ENCODE measurements at regions not wholly inside any gene's neighbourhood (a gene's known extent, or its start where the extent isn't known, plus 50 kb on each side); places are given as distances from the start of the nearest gene placed in this dataset.

DNA sequence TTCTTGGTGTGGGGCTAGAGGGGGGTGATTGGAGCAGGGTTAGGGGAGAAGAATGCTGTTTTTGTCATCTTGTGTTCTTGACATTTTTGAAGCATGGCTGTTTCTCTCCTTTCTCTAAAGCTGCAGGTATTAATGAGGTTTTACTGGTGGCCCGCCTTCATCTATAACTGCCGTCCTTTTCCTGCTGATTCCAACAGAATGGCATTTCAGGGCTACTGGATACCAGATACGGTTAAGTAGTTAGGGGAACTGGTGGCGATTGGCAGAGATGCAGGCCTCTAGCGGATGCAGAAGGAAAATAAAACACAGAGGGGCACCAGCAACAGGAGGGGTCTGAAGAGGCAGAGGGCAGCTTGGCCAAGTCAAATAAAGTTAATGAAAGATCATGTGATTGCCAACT is 89.7 kb upstream of the EEF1E1 start:
- no peaks in the 10 kb centered on the region for H3K4me1 ChIP-seq
- no peak overlapping the region for H3K27ac ChIP-seq
- H3K36me3 ChIP-seq, result no peaks in the 10 kb centered on the region
- no peak overlapping the region for H3K4me2 ChIP-seq
- TF ChIP-seq Cebpa-rat (IDR thresholded peaks at IDR 0.05), result no peak
- H3K9ac ChIP-seq, result no peak overlapping the region
- no peak overlapping the region for H3K4me3 ChIP-seq
- no peaks in the 10 kb centered on the region for H3K27me3 ChIP-seq
- H4K20me1 ChIP-seq, result no peaks in the 10 kb centered on the region
- H3K9me3 ChIP-seq (replicated peaks in 1 of 11), result no peaks in the 10 kb centered on the region

DNA sequence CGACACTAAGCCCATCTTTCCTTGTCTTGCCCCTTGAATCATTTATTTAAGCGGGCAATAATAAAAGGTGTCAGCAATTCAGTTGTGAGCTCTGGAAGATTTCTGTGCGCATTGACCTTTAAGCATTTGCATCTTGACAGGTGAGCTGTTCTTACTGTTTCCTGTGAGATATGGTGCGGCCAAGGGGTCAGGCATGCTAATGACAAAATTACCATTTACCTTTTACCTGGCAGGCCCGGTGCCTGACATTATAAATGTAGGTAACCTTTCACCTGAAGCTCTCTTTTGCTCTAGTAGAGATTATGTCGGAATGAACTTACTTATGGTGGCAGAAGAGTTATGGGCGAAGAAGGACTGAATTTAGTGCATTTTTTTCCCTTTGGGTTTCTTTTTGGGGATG is 89.3 kb upstream of the EEF1E1 start:
- no peaks in the 10 kb centered on the region for H4K20me1 ChIP-seq
- H3K4me1 ChIP-seq, result no peaks in the 10 kb centered on the region
- H3K27ac ChIP-seq, result no peak overlapping the region
- no peaks in the 10 kb centered on the region for H3K36me3 ChIP-seq
- no peaks in the 10 kb centered on the region for H3K9me3 ChIP-seq (replicated peaks in 1 of 11)
- H3K4me2 ChIP-seq, result no peak overlapping the region
- no peak for TF ChIP-seq Cebpa-rat (IDR thresholded peaks at IDR 0.05)
- no peak overlapping the region for H3K4me3 ChIP-seq
- no peaks in the 10 kb centered on the region for H3K27me3 ChIP-seq
- no peak overlapping the region for H3K9ac ChIP-seq

DNA sequence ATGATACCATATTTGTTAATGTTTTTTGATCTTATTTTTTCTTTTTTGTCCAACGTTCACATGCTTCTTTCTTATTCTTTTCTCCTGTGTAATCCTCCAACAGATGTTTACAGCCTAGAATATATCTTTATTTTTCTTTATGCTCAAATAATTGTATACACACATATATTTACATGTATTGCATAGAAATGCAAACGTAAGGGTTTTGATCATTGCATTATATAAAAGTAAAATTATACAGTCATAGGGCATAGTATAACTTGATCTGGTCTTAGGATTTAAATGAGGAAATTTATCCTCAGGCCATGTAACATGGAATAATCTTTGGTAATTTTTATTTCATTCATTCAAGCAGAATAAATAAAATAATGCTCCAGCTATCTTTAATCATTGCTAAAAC is 84.9 kb upstream of the EEF1E1 start:
- H3K36me3 ChIP-seq, result no peaks in the 10 kb centered on the region
- H3K4me1 ChIP-seq, result peaks cover 7 to 11% (median 9%) of the 10 kb centered on the region in 10 experiments; a peak in 19 of 20 replicates
- no peak overlapping the region for H3K27ac ChIP-seq
- no peaks in the 10 kb centered on the region for H3K9me3 ChIP-seq (replicated peaks in 1 of 11)
- H4K20me1 ChIP-seq, result no peaks in the 10 kb centered on the region
- no peak overlapping the region for H3K4me2 ChIP-seq
- no peaks in the 10 kb centered on the region for H3K27me3 ChIP-seq
- H3K9ac ChIP-seq, result no peak overlapping the region
- no peak for TF ChIP-seq Cebpa-rat (IDR thresholded peaks at IDR 0.05)
- no peak overlapping the region for H3K4me3 ChIP-seq

DNA sequence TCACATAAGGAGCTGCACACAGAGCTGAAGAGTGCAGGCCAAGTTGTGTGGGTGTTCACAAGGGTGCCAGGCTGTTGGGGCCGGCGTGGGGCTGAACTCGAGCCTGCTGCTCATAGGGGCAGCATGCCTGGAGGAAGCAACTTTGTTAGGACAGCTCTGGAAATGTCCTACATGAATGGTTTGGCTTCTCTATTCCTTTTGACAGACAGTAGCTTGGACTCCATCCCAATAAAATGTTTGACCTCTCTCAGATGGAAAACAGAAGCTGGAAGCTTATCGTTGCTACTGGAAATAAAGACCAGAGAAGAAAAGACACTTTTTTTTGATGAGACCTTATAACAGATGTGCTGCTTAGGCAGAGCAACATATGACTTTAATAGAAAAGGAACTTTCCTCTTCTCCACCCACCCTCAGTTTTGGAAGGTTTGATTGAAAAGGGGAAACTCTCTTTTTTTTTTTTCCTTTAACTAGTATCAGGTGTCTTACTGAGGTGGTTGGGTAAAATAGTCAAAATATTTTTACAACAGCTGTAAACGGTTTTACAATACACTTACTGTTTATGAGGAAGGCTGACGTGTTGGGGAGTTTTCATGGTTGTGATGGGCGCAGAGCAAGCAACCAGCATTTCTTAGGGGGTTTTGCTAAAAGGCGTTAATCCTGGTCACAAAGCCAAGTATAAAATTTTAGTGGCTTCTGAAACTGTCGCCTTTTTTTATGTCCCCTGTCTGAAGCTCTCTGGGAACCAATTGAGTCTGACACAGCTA is 80.7 kb upstream of the EEF1E1 start:
- Histone ChIP-seq H3K36me3 (no peaks in the 10 kb centered on the region), H3K4me3 (no peak overlapping the region), H3K4me2 (peak overlapping the region in 10 of 11 experiments; percentile 17 to 51 (median 35); a peak in 12 of 22 replicates), H3K9me3 (replicated peaks in 1 of 11) (no peaks in the 10 kb centered on the region), H4K20me1 (no peaks in the 10 kb centered on the region), H3K4me1 (peaks cover 10 to 33% (median 15%) of the 10 kb centered on the region in 10 experiments; a peak in 19 of 20 replicates), H3K9ac (no peak overlapping the region), H3K27me3 (no peaks in the 10 kb centered on the region), H3K27ac (no peak overlapping the region)
- no peak for TF ChIP-seq Cebpa-rat (IDR thresholded peaks at IDR 0.05)

DNA sequence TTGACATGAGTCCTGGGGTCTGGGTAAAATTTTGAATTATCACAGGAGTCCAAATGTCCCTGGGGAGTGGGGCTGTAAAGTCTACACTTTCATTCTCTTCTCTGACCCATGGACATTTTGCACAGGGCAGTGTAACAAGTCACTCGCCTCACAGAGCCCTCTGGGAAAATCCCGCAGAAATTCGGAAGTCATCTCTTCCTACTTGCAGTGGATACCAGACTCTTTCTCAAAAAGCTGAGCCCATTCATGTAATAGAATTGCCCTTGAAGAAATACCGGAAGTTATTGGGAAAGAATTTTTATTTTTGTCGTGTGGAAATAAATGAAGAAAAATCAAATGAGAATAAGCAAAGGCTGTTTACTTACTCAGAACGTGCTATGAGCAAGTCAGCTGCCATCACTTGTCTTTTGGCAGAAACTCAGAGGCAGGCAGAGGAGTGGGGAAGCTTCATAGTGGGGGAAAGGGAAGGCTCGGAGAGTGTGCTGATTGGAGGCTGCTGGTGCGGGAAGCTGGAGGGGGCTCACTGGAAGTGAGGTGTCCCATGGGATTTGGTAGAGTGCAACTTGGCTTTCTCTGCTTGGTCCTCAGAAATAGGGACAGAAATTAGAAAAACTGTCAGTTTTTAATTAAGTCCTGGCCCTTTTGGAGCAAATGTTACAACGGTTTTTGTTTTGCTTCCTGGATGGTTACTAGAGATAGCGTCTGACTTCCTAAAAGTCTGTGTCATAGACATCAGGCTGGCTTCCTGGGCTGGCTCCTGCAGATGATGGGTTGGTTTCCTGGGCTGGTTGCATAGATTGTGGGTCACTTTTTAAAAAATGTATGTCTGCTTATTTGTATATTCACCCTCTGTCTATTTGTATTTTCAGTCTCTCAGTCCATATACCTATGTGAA is 79.8 kb upstream of the EEF1E1 start:
- peak overlapping the region; percentile 18 to 51 (median 29); a peak in 17 of 22 replicates for H3K4me2 ChIP-seq
- no peaks in the 10 kb centered on the region for H3K27me3 ChIP-seq
- no peak for TF ChIP-seq Cebpa-rat (IDR thresholded peaks at IDR 0.05)
- H3K9ac ChIP-seq, result no peak overlapping the region
- H3K36me3 ChIP-seq, result no peaks in the 10 kb centered on the region
- H3K4me3 ChIP-seq, result no peak overlapping the region
- peaks cover 10 to 33% (median 15%) of the 10 kb centered on the region in 10 experiments; a peak in 19 of 20 replicates for H3K4me1 ChIP-seq
- H4K20me1 ChIP-seq, result no peaks in the 10 kb centered on the region
- H3K9me3 ChIP-seq (replicated peaks in 1 of 11), result no peaks in the 10 kb centered on the region
- H3K27ac ChIP-seq, result peak overlapping the region in 5 of 11 experiments; percentile 17 to 51 (median 47); a peak in 8 of 22 replicates

DNA sequence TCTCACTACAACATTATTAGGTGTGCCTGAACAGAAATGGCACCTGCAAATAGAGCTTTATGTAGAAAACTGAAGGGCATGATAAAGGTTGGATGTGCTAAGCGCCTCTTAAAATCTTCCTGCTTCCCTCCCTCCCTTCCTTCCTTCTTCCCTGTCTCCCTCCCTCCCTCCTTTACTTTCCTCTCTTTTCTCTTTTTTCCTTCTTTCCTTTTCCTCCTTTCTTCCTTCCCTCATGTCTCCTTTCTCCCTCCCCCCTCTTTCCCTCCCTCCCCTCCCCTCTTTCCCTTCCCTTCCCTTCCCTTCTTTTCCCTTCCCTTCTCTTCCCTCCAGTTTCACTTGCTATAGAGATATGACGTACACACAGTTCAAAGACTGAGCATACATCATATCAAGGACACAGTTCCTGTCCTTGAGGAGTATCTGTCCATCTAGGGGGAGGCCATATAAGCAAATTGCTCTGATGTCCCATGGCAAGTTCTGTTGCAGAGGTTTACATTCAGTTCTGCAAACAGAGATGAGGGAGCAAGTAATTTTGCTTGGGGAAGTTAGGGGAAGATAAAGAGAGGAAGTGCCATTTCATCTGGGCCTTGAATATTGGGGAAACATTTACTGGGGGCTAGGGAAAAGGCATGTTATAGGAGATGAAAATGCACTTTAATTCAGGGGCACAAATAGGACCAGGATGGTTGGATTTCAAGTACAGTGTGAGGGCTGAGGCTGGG is 79.0 kb upstream of the EEF1E1 start:
- Histone ChIP-seq H3K9me3 (replicated peaks in 1 of 11) (no peaks in the 10 kb centered on the region), H3K27me3 (no peaks in the 10 kb centered on the region), H3K4me3 (no peak overlapping the region), H3K4me2 (peak overlapping the region in 4 of 11 experiments; percentile 15 to 41 (median 36); a peak in 4 of 22 replicates), H4K20me1 (no peaks in the 10 kb centered on the region), H3K4me1 (peaks cover 10 to 33% (median 15%) of the 10 kb centered on the region in 10 experiments; a peak in 19 of 20 replicates), H3K9ac (no peak overlapping the region), H3K36me3 (no peaks in the 10 kb centered on the region), H3K27ac (no peak overlapping the region)
- no peak for TF ChIP-seq Cebpa-rat (IDR thresholded peaks at IDR 0.05)

DNA sequence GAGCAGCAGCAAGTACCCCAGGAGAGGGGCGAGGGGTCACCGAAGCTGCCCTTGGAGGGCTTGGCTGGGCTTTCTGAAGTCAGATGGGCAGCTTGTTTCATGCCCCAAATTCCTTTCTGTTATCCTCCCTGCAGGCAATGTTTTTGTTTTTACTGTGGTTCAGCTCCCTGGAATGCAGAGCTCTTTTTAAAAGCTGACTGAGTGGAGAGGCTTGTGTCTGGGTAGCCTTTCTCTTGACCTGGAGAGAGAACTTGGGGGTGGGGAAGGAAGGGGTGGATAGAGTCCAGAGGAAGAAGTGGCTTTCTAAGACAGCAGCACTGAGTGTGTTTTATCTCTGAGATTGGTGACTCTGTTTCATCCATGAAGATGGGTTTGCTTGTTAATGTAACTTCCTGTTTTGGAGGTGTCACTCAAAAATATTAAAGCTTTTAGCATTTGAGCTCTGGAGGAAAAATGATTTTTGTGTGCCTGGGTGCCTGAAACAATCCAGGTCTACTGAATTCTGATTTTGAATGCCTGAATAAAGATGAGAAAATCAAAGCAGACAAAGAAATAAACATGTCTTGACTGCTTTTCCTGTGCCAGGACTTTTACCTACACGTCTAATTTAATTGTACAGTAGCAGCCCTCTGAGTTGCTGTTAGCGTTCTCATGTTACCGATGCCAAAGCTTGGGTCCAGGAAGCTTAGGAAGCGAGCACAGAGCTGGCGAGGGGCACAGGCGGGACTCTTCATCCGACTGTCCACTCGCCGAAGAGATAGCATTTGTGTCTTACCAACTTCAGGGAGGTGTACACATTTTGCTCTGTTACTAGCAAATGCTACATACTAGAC is 78.2 kb upstream of the EEF1E1 start:
- H3K36me3 ChIP-seq, result no peaks in the 10 kb centered on the region
- no peak overlapping the region for H3K27ac ChIP-seq
- no peak overlapping the region for H3K4me3 ChIP-seq
- peaks cover 10 to 33% (median 15%) of the 10 kb centered on the region in 10 experiments; a peak in 19 of 20 replicates for H3K4me1 ChIP-seq
- H4K20me1 ChIP-seq, result no peaks in the 10 kb centered on the region
- no peak overlapping the region for H3K9ac ChIP-seq
- no peaks in the 10 kb centered on the region for H3K9me3 ChIP-seq (replicated peaks in 1 of 11)
- peak overlapping the region in 2 of 11 experiments; percentile 2 to 30; a peak in 2 of 22 replicates for H3K4me2 ChIP-seq
- no peaks in the 10 kb centered on the region for H3K27me3 ChIP-seq
- no peak for TF ChIP-seq Cebpa-rat (IDR thresholded peaks at IDR 0.05)

DNA sequence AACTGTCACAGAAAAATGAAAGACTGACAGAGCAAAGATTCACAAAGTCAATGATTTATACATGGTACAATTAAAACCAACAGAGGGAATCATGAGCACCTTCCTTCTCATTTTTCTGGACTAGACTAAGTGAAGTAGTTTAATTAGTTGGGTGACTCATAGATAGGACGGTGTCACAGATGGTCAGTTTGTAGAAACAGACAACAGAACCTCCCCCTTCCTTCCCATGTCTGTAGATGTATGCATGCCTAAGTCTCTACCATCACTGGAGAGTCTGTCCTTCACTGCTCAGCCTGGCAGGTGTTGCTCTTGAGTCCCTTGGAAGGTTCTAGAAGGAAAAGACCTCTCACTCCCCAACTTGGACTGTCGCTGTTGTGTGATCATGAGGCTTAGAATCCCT is 75.4 kb upstream of the EEF1E1 start:
- Histone ChIP-seq H3K4me2 (no peak overlapping the region), H3K36me3 (no peaks in the 10 kb centered on the region), H3K9ac (no peak overlapping the region), H3K4me1 (peaks cover 6 to 26% (median 11%) of the 10 kb centered on the region in 10 experiments; a peak in 19 of 20 replicates), H3K27ac (no peak overlapping the region), H3K9me3 (replicated peaks in 1 of 11) (no peaks in the 10 kb centered on the region), H3K27me3 (no peaks in the 10 kb centered on the region), H3K4me3 (no peak overlapping the region), H4K20me1 (no peaks in the 10 kb centered on the region)
- no peak for TF ChIP-seq Cebpa-rat (IDR thresholded peaks at IDR 0.05)
